ENCODE measurements at regions not wholly inside any gene's neighbourhood (a gene's known extent, or its start where the extent isn't known, plus 50 kb on each side); places are given as distances from the start of the nearest gene placed in this dataset.

DNA sequence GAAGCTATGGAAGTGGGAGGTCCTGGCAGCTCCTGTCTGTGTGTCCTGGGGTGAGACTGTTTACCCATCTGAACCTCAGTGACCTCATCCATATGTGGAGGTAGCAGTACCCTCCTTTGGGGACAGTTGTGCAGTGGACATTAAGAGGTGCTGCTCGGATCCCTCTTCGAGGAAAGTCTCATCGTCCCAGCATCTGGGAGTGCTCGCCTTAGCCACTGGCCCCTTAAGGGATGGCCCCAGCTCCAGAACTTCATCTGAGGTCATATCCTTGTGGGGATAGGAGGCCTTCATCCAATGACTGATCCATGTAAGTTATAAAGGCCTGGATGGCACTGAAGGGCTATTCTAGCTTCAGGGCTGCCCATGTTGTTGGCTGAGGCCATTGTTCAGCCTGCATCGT, 538.1 kb downstream of the MIAT start:
- no peaks in the 10 kb centered on the region for H3K36me3 Mint-ChIP-seq (ENCODE audit: low read depth)
- no peaks in the 10 kb centered on the region for H3K4me1 Mint-ChIP-seq
- no peaks in the 10 kb centered on the region for H3K27me3 Mint-ChIP-seq (ENCODE audit: low read depth)
- no peak for DNase-seq (ENCODE audit: low read depth, low spot score)
- H3K9me3 Mint-ChIP-seq = peaks cover 5% of the 10 kb centered on the region
- TF ChIP-seq, protein P1, sequence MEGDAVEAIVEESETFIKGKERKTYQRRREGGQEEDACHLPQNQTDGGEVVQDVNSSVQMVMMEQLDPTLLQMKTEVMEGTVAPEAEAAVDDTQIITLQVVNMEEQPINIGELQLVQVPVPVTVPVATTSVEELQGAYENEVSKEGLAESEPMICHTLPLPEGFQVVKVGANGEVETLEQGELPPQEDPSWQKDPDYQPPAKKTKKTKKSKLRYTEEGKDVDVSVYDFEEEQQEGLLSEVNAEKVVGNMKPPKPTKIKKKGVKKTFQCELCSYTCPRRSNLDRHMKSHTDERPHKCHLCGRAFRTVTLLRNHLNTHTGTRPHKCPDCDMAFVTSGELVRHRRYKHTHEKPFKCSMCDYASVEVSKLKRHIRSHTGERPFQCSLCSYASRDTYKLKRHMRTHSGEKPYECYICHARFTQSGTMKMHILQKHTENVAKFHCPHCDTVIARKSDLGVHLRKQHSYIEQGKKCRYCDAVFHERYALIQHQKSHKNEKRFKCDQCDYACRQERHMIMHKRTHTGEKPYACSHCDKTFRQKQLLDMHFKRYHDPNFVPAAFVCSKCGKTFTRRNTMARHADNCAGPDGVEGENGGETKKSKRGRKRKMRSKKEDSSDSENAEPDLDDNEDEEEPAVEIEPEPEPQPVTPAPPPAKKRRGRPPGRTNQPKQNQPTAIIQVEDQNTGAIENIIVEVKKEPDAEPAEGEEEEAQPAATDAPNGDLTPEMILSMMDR (conservative IDR thresholded peaks at IDR 0.05) = no peak
- H3K4me3 Mint-ChIP-seq = no peak overlapping the region
- no peak overlapping the region for H3K27ac Mint-ChIP-seq (ENCODE audit: unreplicated experiment)

DNA sequence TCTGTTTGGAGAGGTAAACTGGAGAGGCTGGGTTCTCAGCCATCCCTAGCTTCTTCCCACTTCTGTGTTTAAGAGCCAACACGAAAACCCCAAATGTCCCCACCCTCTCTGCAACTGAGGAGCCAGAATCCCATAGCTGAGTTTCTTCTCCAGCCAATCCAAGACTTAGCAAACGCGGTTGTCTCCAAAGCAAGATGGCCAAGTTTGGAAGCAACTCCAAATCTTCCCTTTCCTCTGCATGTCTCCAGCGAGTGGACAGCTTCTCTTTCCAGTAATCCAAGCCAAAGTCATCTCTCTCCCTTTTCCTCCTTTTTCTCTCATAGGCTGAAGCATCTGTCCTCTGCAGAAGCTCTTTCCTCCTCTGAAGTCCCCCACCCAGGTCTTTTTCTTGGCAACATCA, 539.2 kb downstream of the MIAT start:
- no peak for DNase-seq (ENCODE audit: low read depth, low spot score)
- peaks cover 6% of the 10 kb centered on the region for H3K4me1 Mint-ChIP-seq
- TF ChIP-seq, protein P1 (conservative IDR thresholded peaks at IDR 0.05) = no peak
- no peak overlapping the region for H3K27ac Mint-ChIP-seq (ENCODE audit: unreplicated experiment)
- no peaks in the 10 kb centered on the region for H3K9me3 Mint-ChIP-seq
- no peaks in the 10 kb centered on the region for H3K36me3 Mint-ChIP-seq (ENCODE audit: low read depth)
- H3K4me3 Mint-ChIP-seq = no peak overlapping the region
- no peaks in the 10 kb centered on the region for H3K27me3 Mint-ChIP-seq (ENCODE audit: low read depth)

DNA sequence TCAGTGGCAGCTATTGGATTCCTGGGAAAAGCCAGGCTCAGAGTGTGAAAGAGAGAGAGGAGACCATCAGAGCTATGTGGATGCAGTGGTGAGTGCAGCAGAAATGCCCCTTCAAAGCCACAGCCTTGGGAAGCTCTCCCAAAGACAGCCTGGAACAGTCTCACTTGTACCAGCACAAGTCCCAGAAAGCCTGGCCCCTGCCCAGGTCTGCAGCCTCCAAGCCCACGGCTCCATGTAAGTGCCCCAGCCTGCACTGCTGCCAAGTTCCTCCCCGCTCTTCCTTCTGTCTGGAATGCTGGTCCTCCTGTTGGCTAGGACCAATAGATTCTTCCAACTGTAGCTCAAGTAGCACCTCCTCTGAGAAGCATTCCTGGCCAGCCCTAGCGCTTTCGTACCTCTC, 539.7 kb downstream of the MIAT start:
- no peak overlapping the region for H3K4me3 Mint-ChIP-seq
- no peak overlapping the region for H3K27ac Mint-ChIP-seq (ENCODE audit: unreplicated experiment)
- no peaks in the 10 kb centered on the region for H3K9me3 Mint-ChIP-seq
- H3K36me3 Mint-ChIP-seq (ENCODE audit: low read depth) = no peaks in the 10 kb centered on the region
- TF ChIP-seq, protein P1 (conservative IDR thresholded peaks at IDR 0.05) = no peak
- H3K4me1 Mint-ChIP-seq = peaks cover 10% of the 10 kb centered on the region
- DNase-seq (ENCODE audit: low read depth, low spot score) = no peak
- H3K27me3 Mint-ChIP-seq (ENCODE audit: low read depth) = no peaks in the 10 kb centered on the region

DNA sequence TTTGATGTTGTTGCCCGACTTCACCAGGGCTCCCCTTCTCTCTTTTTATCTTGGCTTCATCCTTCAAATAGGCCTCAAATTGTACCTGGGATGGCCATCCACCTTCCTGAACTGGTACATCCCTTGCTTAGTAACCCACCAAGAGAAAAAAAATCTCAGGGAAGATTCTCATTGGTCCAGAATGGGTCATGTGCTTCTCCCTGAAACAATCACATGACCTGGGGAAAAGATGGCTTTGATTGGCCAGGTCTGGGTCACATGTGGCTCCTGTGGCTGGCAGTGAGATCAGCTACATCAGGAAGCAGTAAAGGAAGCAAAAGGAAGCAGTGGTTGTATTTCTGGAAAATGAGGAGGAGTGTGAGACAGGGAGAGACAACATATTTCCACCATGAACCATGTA, 540.2 kb downstream of the MIAT start:
- no peak for DNase-seq (ENCODE audit: low read depth, low spot score)
- Mint-ChIP-seq H3K4me1 (peaks cover 14% of the 10 kb centered on the region), H3K9me3 (no peaks in the 10 kb centered on the region), H3K36me3 (ENCODE audit: low read depth) (no peaks in the 10 kb centered on the region), H3K4me3 (no peak overlapping the region), H3K27ac (ENCODE audit: unreplicated experiment) (no peak overlapping the region), H3K27me3 (ENCODE audit: low read depth) (no peaks in the 10 kb centered on the region)
- TF ChIP-seq, protein P1 (conservative IDR thresholded peaks at IDR 0.05) = no peak

DNA sequence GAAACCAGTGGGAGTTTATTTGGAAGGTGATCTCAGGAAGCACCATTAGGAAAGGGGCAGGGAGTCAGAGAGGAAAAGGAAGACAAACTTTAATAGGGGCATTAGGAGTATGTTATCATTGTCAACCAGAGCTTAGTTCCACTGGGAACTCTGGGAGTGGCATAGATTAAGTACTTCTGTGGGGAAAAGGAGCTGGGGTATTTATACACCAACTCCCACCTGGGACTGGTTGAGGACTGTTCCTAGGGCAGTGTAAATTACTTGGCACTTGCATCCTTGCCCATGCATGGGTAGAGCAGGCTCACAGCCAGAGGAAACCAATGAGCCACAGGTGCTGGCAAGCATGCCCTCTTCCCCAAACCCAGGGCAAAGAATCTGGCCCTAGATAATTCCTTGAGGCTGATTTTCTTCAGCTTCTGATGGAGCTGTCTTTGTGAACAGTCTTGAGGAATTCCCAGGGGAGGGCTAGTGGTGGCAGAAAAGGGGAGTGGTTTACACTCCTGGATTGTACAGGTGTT, 541.2 kb downstream of the MIAT start:
- Mint-ChIP-seq H3K27ac (ENCODE audit: unreplicated experiment) (no peak overlapping the region), H3K4me3 (no peak overlapping the region), H3K36me3 (ENCODE audit: low read depth) (no peaks in the 10 kb centered on the region), H3K9me3 (no peaks in the 10 kb centered on the region), H3K4me1 (peaks cover 21% of the 10 kb centered on the region), H3K27me3 (ENCODE audit: low read depth) (no peaks in the 10 kb centered on the region)
- TF ChIP-seq, protein P1 (conservative IDR thresholded peaks at IDR 0.05) = no peak
- DNase-seq (ENCODE audit: low read depth, low spot score) = no peak

DNA sequence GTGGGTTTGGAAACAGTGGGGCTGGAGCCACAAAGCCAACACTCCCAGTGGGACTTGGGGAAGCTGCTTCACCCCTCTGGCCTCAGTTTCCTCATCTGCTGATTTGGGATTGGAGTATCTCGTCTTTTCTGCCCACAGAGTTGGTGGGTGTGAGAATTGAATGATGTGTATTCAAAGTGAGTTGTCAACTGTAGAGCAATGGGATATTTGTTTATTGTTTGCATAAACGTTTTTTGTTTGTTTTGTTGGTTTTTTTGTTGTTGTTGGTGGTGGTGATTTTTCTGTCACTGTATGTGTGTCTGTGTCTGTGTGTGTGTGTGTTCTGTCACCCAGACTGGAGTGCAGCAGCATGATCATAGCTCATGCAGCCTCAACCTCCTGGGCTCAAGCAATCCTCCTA, 542.0 kb downstream of the MIAT start:
- TF ChIP-seq, protein P1 (conservative IDR thresholded peaks at IDR 0.05) = no peak
- no peak overlapping the region for H3K4me3 Mint-ChIP-seq
- H3K27ac Mint-ChIP-seq (ENCODE audit: unreplicated experiment) = no peak overlapping the region
- peaks cover 21% of the 10 kb centered on the region for H3K4me1 Mint-ChIP-seq
- no peak for DNase-seq (ENCODE audit: low read depth, low spot score)
- no peaks in the 10 kb centered on the region for H3K27me3 Mint-ChIP-seq (ENCODE audit: low read depth)
- H3K9me3 Mint-ChIP-seq = no peaks in the 10 kb centered on the region
- no peaks in the 10 kb centered on the region for H3K36me3 Mint-ChIP-seq (ENCODE audit: low read depth)
